ENCODE measurements at regions not wholly inside any gene's neighbourhood (a gene's known extent, or its start where the extent isn't known, plus 50 kb on each side); places are given as distances from the start of the nearest gene placed in this dataset.

DNA sequence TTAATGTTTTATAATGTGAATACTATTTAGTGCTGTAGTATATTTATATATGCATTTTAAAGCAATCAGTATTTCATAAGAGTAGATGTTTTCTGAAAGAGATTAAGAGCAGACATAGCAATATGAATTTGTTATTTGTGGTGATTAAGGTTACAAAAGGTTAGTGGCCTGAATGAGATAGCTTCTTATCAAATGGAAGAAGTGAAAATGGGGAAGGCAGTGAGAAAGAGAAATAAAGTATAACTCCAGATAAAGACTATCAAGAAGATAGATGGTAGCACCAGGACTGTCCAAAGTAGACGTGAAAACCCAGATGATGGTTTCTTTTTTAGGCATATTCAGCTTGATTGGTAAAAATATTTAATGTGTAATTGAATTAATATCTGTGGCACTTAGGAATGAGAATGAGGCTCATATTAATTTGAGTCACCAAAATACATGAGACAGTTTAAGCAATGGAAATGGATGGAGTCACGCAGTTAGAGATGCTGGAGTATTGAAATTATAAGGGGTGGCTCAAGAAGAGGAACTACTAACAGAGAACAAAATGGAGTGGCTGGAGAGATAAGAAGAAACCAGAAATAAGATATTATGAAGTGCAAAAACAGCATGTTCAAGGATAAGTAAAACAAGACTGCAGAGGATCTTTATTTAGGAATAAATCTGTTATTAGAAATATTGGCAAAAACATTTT lies 288.0 kb upstream of the SEMA3C start:
- no peak overlapping the region for H3K4me3 ChIP-seq (ENCODE audit: low read depth, poor library complexity, severe bottlenecking)
- intact Hi-C loops (cut with DNase I; ENCODE audit: low total_unique reads): no loop called here
- DNase-seq (ENCODE audit: low spot score in 2 of 2): no peak
- no peak for TF ChIP-seq POLR2A (IDR thresholded peaks at IDR 0.05)
- no peak for TF ChIP-seq CTCF (IDR thresholded peaks at IDR 0.05)
- WGBS, 2 donors: 90 to 93% methylated on average over 2 of the region's 2 CpGs

GRCh38 chr7:81206217-81206616 lies 287.4 kb upstream of the SEMA3C start:
- WGBS, 2 donors: 84 to 89% methylated on average over 3 of the region's 3 CpGs
- no peak overlapping the region for H3K4me3 ChIP-seq (ENCODE audit: low read depth, poor library complexity, severe bottlenecking)
- no peak for DNase-seq (ENCODE audit: low spot score in 2 of 2)
- intact Hi-C loops (cut with DNase I; ENCODE audit: low total_unique reads): no loop called here
- TF ChIP-seq CTCF (IDR thresholded peaks at IDR 0.05) (no peak), POLR2A (IDR thresholded peaks at IDR 0.05) (no peak)

- WGBS, 2 donors: 94 to 96% methylated on average over 5 of the region's 5 CpGs
- intact Hi-C loops (cut with DNase I; ENCODE audit: low total_unique reads): no loop called here
- H3K4me3 ChIP-seq (ENCODE audit: low read depth, poor library complexity, severe bottlenecking): no peak overlapping the region
- TF ChIP-seq POLR2A (IDR thresholded peaks at IDR 0.05) (no peak), CTCF (IDR thresholded peaks at IDR 0.05) (no peak)
- DNase-seq (ENCODE audit: low spot score in 2 of 2): no peak
These were observed 282.3 kb upstream of the SEMA3C start for GRCh38 chr7:81201188-81201587.

DNA sequence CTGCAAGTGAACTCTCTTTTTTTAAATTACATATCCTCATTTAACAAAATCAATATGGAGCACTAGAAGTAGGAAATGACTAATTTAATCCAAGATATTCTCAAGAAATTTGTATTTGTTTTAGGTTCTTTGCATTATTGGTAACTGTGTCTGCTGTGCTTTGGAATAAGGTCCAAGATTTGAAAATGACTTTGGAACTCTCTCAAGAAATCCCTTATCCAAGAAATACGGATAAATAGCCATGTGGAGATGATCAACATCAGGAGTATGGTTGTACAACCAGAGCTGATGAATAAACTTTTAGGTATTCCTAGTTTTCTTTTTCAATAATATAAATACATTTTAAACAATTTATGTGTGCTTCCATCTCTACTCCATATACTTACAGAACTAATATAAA lies 279.9 kb upstream of the SEMA3C start:
- TF ChIP-seq CTCF (IDR thresholded peaks at IDR 0.05): no peak
- no peak for TF ChIP-seq POLR2A (IDR thresholded peaks at IDR 0.05)
- intact Hi-C loops (cut with DNase I; ENCODE audit: low total_unique reads): no loop called here
- DNase-seq (ENCODE audit: low spot score in 2 of 2): no peak
- 44 to 56% methylated on average over 1 of the region's 1 CpG for WGBS, 2 donors
- H3K4me3 ChIP-seq (ENCODE audit: low read depth, poor library complexity, severe bottlenecking): no peak overlapping the region

- 89 to 96% methylated on average over 2 of the region's 2 CpGs for WGBS, 2 donors
- DNase-seq (ENCODE audit: low spot score in 2 of 2): no peak
- intact Hi-C loops (cut with DNase I; ENCODE audit: low total_unique reads): no loop called here
- TF ChIP-seq CTCF (IDR thresholded peaks at IDR 0.05) (no peak), POLR2A (IDR thresholded peaks at IDR 0.05) (no peak)
- no peak overlapping the region for H3K4me3 ChIP-seq (ENCODE audit: low read depth, poor library complexity, severe bottlenecking)
These were observed 278.4 kb upstream of the SEMA3C start for GRCh38 chr7:81197266-81197665.

DNA sequence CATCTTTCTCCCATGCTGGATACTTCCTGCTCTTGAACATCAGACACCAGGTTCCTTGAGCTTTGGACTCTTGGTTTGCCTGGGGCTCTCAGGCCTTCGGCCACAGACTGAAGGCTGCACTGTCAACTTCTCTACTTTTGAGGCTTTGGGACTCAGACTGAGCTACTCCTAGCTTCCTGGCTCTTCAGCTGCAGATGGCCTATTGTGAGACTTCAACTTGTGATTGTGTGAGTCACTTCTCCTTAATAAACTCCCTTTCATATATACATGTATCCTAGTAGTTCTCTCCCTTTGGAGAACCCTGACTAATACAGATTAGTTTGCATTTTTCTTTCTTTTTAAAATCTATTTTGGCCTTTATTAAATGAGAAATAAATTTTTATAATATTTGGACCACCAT lies 276.2 kb upstream of the SEMA3C start:
- intact Hi-C loops (cut with DNase I; ENCODE audit: low total_unique reads): no loop called here
- H3K4me3 ChIP-seq (ENCODE audit: low read depth, poor library complexity, severe bottlenecking): no peak overlapping the region
- TF ChIP-seq CTCF (IDR thresholded peaks at IDR 0.05) (no peak), POLR2A (IDR thresholded peaks at IDR 0.05) (no peak)
- DNase-seq (ENCODE audit: low spot score in 2 of 2): no peak
- 93 to 100% methylated on average over 1 of the region's 1 CpG for WGBS, 2 donors
